ENCODE measurements at regions not wholly inside any gene's neighbourhood (a gene's known extent, or its start where the extent isn't known, plus 50 kb on each side); places are given as distances from the start of the nearest gene placed in this dataset.

GRCh38 chr2:122519366-122519765 lies 763.9 kb downstream of the TSN start:
- TF ChIP-seq ZNF214 (tag by site-specific recombination; IDR thresholded peaks at IDR 0.05; ENCODE audit: borderline replicate concordance) (no peak), ZFHX2 (tag by site-specific recombination; conservative IDR thresholded peaks at IDR 0.05) (no peak)
